ENCODE measurements at regions not wholly inside any gene's neighbourhood (a gene's known extent, or its start where the extent isn't known, plus 50 kb on each side); places are given as distances from the start of the nearest gene placed in this dataset.

- no peaks in the 10 kb centered on the region for H3K9me3 ChIP-seq (ENCODE audit: control insufficient read depth, low read depth, low read length)
- H3K4me2 ChIP-seq (ENCODE audit: insufficient read depth, insufficient read length, low read length) = no peak overlapping the region
- H3K14ac ChIP-seq (ENCODE audit: insufficient read depth, low read length) = no peak overlapping the region
- H4K91ac ChIP-seq (ENCODE audit: insufficient read length, low read depth, low read length) = no peak overlapping the region
- H3K23me2 ChIP-seq (ENCODE audit: insufficient read length, low read depth, low read length, poor library complexity, severe bottlenecking) = no peaks in the 10 kb centered on the region
- no peak overlapping the region for H3T11ph ChIP-seq (ENCODE audit: low read length)
- H3K27ac ChIP-seq (ENCODE audit: insufficient read length, low read depth, low read length) = no peak overlapping the region
- no peak overlapping the region for H3K4ac ChIP-seq (ENCODE audit: low read depth, low read length)
- DNase-seq = no peak
- H2AFZ ChIP-seq (ENCODE audit: low read length) = no peak overlapping the region
- H3K79me2 ChIP-seq (ENCODE audit: insufficient read depth, low read length) = no peaks in the 10 kb centered on the region
- TF ChIP-seq, protein P1, sequence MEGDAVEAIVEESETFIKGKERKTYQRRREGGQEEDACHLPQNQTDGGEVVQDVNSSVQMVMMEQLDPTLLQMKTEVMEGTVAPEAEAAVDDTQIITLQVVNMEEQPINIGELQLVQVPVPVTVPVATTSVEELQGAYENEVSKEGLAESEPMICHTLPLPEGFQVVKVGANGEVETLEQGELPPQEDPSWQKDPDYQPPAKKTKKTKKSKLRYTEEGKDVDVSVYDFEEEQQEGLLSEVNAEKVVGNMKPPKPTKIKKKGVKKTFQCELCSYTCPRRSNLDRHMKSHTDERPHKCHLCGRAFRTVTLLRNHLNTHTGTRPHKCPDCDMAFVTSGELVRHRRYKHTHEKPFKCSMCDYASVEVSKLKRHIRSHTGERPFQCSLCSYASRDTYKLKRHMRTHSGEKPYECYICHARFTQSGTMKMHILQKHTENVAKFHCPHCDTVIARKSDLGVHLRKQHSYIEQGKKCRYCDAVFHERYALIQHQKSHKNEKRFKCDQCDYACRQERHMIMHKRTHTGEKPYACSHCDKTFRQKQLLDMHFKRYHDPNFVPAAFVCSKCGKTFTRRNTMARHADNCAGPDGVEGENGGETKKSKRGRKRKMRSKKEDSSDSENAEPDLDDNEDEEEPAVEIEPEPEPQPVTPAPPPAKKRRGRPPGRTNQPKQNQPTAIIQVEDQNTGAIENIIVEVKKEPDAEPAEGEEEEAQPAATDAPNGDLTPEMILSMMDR (conservative IDR thresholded peaks at IDR 0.05) = no peak
- no peak overlapping the region for H2BK20ac ChIP-seq (ENCODE audit: low read depth, low read length, poor library complexity, severe bottlenecking)
- H3K9me3 Mint-ChIP-seq = no peaks in the 10 kb centered on the region; a peak in 1 of 5 replicates
- no peak overlapping the region for H2BK15ac ChIP-seq (ENCODE audit: low read depth, low read length)
- H3K27me3 Mint-ChIP-seq (ENCODE audit: low read depth) = no peaks in the 10 kb centered on the region; the same call in 1 of the 2 replicates
- no peak overlapping the region for H2BK120ac ChIP-seq (ENCODE audit: low read depth, low read length, poor library complexity, severe bottlenecking)
- no peaks in the 10 kb centered on the region for H3K4me1 Mint-ChIP-seq
- no peaks in the 10 kb centered on the region for H3K4me1 ChIP-seq (ENCODE audit: insufficient read depth, low read length)
- no peaks in the 10 kb centered on the region for H3K79me1 ChIP-seq (ENCODE audit: insufficient read depth, low read depth, low read length, poor library complexity, severe bottlenecking)
- H3K18ac ChIP-seq (ENCODE audit: insufficient read length, low read depth, low read length) = no peak overlapping the region
- H3K56ac ChIP-seq (ENCODE audit: insufficient read length, low read depth, low read length) = no peak overlapping the region
- H3K27ac Mint-ChIP-seq = no peak overlapping the region
- H3K9ac ChIP-seq (ENCODE audit: extremely low read depth, insufficient read length, low read length) = no peak overlapping the region
- WGBS (ENCODE audit: extremely low coverage, insufficient read length, low lambda C conversion rate) = no CpG with 5 or more reads among the region's 1 CpG
- no peak overlapping the region for H2BK12ac ChIP-seq (ENCODE audit: insufficient read length, low read depth, low read length)
- no peaks in the 10 kb centered on the region for H4K20me1 ChIP-seq (ENCODE audit: control insufficient read depth, insufficient read depth, insufficient read length)
- H3K23ac ChIP-seq (ENCODE audit: insufficient read length, low read depth, low read length) = no peak overlapping the region
- H3K4me3 Mint-ChIP-seq = no peak overlapping the region
- no peak overlapping the region for H2AK5ac ChIP-seq (ENCODE audit: insufficient read length, low read length)
- H3K27me3 ChIP-seq (ENCODE audit: insufficient read depth, low read length) = no peaks in the 10 kb centered on the region
- no peak overlapping the region for H2BK5ac ChIP-seq (ENCODE audit: insufficient read length, low read length)
- no peaks in the 10 kb centered on the region; a peak in 1 of 7 replicates for H3K36me3 Mint-ChIP-seq (ENCODE audit: insufficient read depth in 1 of 3, low read depth in 3 of 3)
- no peak overlapping the region for H4K8ac ChIP-seq (replicated peaks; ENCODE audit: insufficient read length, low read depth, low read length)
- H4K5ac ChIP-seq (ENCODE audit: insufficient read length, low read depth, low read length) = no peak overlapping the region
Measured at GRCh38 chr11:79796704-79797103, 355.9 kb upstream of the TENM4 start.

All from H9 (cell line).